ENCODE measurements at regions not wholly inside any gene's neighbourhood (a gene's known extent, or its start where the extent isn't known, plus 50 kb on each side); places are given as distances from the start of the nearest gene placed in this dataset.
"Not testable (repeated sequence)": the region's sequence is repeated elsewhere in the genome, so short reads cannot be mapped to it uniquely, and the experiment has no call there.

GRCh38 chr6:150485161-150485958 is 114.3 kb upstream of the PLEKHG1 start:
- no peak for DNase-seq
- Mint-ChIP-seq H3K9me3 (no peaks in the 10 kb centered on the region), H3K36me3 (no peaks in the 10 kb centered on the region), H3K27me3 (peaks cover 3% of the 10 kb centered on the region), H3K27ac (no peak overlapping the region), H3K4me3 (no peak overlapping the region), H3K4me1 (ENCODE audit: low read depth) (peaks cover 2% of the 10 kb centered on the region)
- intact Hi-C loops (cut with micrococcal nuclease): no loop called here
- ChIA-PET CTCF (no interaction called here), POLR2A (no interaction called here)

- peaks cover 8% of the 10 kb centered on the region for H3K4me1 Mint-ChIP-seq (ENCODE audit: low read depth)
- H3K27me3 Mint-ChIP-seq: no peaks in the 10 kb centered on the region
- no peak for DNase-seq
- no peaks in the 10 kb centered on the region for H3K36me3 Mint-ChIP-seq
- H3K27ac Mint-ChIP-seq: no peak overlapping the region
- ChIA-PET POLR2A (no interaction called here), CTCF (no interaction called here)
- H3K4me3 Mint-ChIP-seq: no peak overlapping the region
- intact Hi-C loops (cut with micrococcal nuclease): no loop called here
- no peaks in the 10 kb centered on the region for H3K9me3 Mint-ChIP-seq
These were observed 113.6 kb upstream of the PLEKHG1 start for GRCh38 chr6:150486048-150486447.

- no peak for DNase-seq
- Mint-ChIP-seq H3K9me3 (peaks cover 11% of the 10 kb centered on the region), H3K27ac (no peak overlapping the region), H3K36me3 (no peaks in the 10 kb centered on the region), H3K27me3 (no peaks in the 10 kb centered on the region), H3K4me1 (ENCODE audit: low read depth) (peaks cover 25% of the 10 kb centered on the region), H3K4me3 (no peak overlapping the region)
- ChIA-PET CTCF (interaction anchor here (1.0 to 2.1 kb wide), 6 partner anchors 72 to 410 kb away, joined by 3 to 12 read pairs (median 4); no protein-coding TSS in a partner anchor), POLR2A (interaction anchor here (0.9 kb wide), 1 partner anchor 110 kb away, joined by 3 read pairs; no protein-coding TSS in a partner anchor)
- intact Hi-C loops (cut with micrococcal nuclease): loop anchor here (2.0 to 5.0 kb wide), 3 partner anchors 73 to 496 kb away; no protein-coding TSS in a partner anchor
These were observed 109.1 kb upstream of the PLEKHG1 start for GRCh38 chr6:150490586-150490985.

- Mint-ChIP-seq H3K36me3 (no peaks in the 10 kb centered on the region), H3K27ac (peak overlapping the region; percentile 73), H3K4me1 (ENCODE audit: low read depth) (peaks cover 25% of the 10 kb centered on the region), H3K9me3 (peaks cover 11% of the 10 kb centered on the region), H3K27me3 (no peaks in the 10 kb centered on the region), H3K4me3 (no peak overlapping the region)
- CTCF ChIA-PET: interaction anchor here (1.0 to 2.1 kb wide), 6 partner anchors 71 to 410 kb away, joined by 3 to 12 read pairs (median 4); no protein-coding TSS in a partner anchor
- intact Hi-C loops (cut with micrococcal nuclease): loop anchor here (1.0 to 5.0 kb wide), 4 partner anchors 74 to 496 kb away; no protein-coding TSS in a partner anchor
- DNase-seq: peak; percentile 35
- POLR2A ChIA-PET: interaction anchor here (0.7 to 0.9 kb wide), 2 partner anchors 59 to 109 kb away, joined by 3 to 4 read pairs; no protein-coding TSS in a partner anchor
These were observed 108.4 kb upstream of the PLEKHG1 start for GRCh38 chr6:150491131-150491810.

- POLR2A ChIA-PET: interaction anchor here (0.7 kb wide), 1 partner anchor 59 kb away, joined by 4 read pairs; no protein-coding TSS in a partner anchor
- no peak overlapping the region for H3K27ac Mint-ChIP-seq
These were observed 107.9 kb upstream of the PLEKHG1 start for GRCh38 chr6:150491811-150492172.

GRCh38 chr6:150492507-150492906 is 107.2 kb upstream of the PLEKHG1 start:
- Mint-ChIP-seq H3K4me3 (no peak overlapping the region), H3K4me1 (ENCODE audit: low read depth) (peaks cover 25% of the 10 kb centered on the region), H3K36me3 (no peaks in the 10 kb centered on the region), H3K27me3 (no peaks in the 10 kb centered on the region), H3K27ac (no peak overlapping the region), H3K9me3 (peaks cover 11% of the 10 kb centered on the region)
- no peak for DNase-seq
- ChIA-PET POLR2A (no interaction called here), CTCF (no interaction called here)
- intact Hi-C loops (cut with micrococcal nuclease): loop anchor here (5.0 kb wide), 1 partner anchor 75 kb away; no protein-coding TSS in a partner anchor

More at GRCh38 chr6:150491811-150492172, 107.9 kb upstream of the PLEKHG1 start:
- Mint-ChIP-seq H3K9me3 (peaks cover 11% of the 10 kb centered on the region), H3K27me3 (no peaks in the 10 kb centered on the region), H3K4me3 (no peak overlapping the region), H3K4me1 (ENCODE audit: low read depth) (peaks cover 25% of the 10 kb centered on the region), H3K36me3 (no peaks in the 10 kb centered on the region)
- intact Hi-C loops (cut with micrococcal nuclease): loop anchor here (1.0 to 5.0 kb wide), 4 partner anchors 74 to 495 kb away; no protein-coding TSS in a partner anchor
- DNase-seq: no peak
- CTCF ChIA-PET: interaction anchor here (1.0 to 2.1 kb wide), 4 partner anchors 72 to 326 kb away, joined by 3 to 12 read pairs (median 6); no protein-coding TSS in a partner anchor

- ChIA-PET CTCF (no interaction called here), POLR2A (no interaction called here)
- Mint-ChIP-seq H3K36me3 (no peaks in the 10 kb centered on the region), H3K27ac (no peak overlapping the region), H3K4me3 (no peak overlapping the region), H3K9me3 (peaks cover 11% of the 10 kb centered on the region), H3K27me3 (no peaks in the 10 kb centered on the region), H3K4me1 (ENCODE audit: low read depth) (peaks cover 25% of the 10 kb centered on the region)
- intact Hi-C loops (cut with micrococcal nuclease): loop anchor here (5.0 kb wide), 1 partner anchor 76 kb away; no protein-coding TSS in a partner anchor
- DNase-seq: no peak
These were observed 106.7 kb upstream of the PLEKHG1 start for GRCh38 chr6:150492941-150493340.

GRCh38 chr6:150493552-150493951 is 106.1 kb upstream of the PLEKHG1 start:
- POLR2A ChIA-PET, DNase-seq, H3K4me3 Mint-ChIP-seq, H3K27me3 Mint-ChIP-seq, H3K27ac Mint-ChIP-seq, H3K36me3 Mint-ChIP-seq, CTCF ChIA-PET: not testable (repeated sequence)
- Mint-ChIP-seq H3K9me3 (peaks cover 11% of the 10 kb centered on the region), H3K4me1 (ENCODE audit: low read depth) (peaks cover 25% of the 10 kb centered on the region)
- intact Hi-C loops (cut with micrococcal nuclease): loop anchor here (5.0 kb wide), 1 partner anchor 76 kb away; no protein-coding TSS in a partner anchor

GRCh38 chr6:150494241-150494640 is 105.4 kb upstream of the PLEKHG1 start:
- H3K9me3 Mint-ChIP-seq: peaks cover 11% of the 10 kb centered on the region
- CTCF ChIA-PET: no interaction called here

GRCh38 chr6:150495126-150495525 is 104.6 kb upstream of the PLEKHG1 start:
- Mint-ChIP-seq H3K27ac (no peak overlapping the region), H3K4me3 (no peak overlapping the region), H3K36me3 (no peaks in the 10 kb centered on the region), H3K27me3 (peaks cover 2% of the 10 kb centered on the region), H3K4me1 (ENCODE audit: low read depth) (peaks cover 24% of the 10 kb centered on the region), H3K9me3 (peaks cover 11% of the 10 kb centered on the region)
- DNase-seq: no peak
- intact Hi-C loops (cut with micrococcal nuclease): no loop called here
- ChIA-PET CTCF (interaction anchor here (1.1 kb wide), 1 partner anchor 77 kb away, joined by 5 read pairs; no protein-coding TSS in a partner anchor), POLR2A (no interaction called here)

More at GRCh38 chr6:150494241-150494640, 105.4 kb upstream of the PLEKHG1 start:
- Mint-ChIP-seq H3K27ac (no peak overlapping the region), H3K4me1 (ENCODE audit: low read depth) (peaks cover 25% of the 10 kb centered on the region), H3K4me3 (no peak overlapping the region), H3K27me3 (peaks cover 2% of the 10 kb centered on the region), H3K36me3 (no peaks in the 10 kb centered on the region)
- DNase-seq: no peak
- POLR2A ChIA-PET: no interaction called here
- intact Hi-C loops (cut with micrococcal nuclease): loop anchor here (5.0 kb wide), 1 partner anchor 77 kb away; no protein-coding TSS in a partner anchor

GRCh38 chr6:150496629-150497028 is 103.1 kb upstream of the PLEKHG1 start:
- intact Hi-C loops (cut with micrococcal nuclease): no loop called here
- POLR2A ChIA-PET: no interaction called here
- CTCF ChIA-PET: no interaction called here

GRCh38 chr6:150499882-150500312 is 99.8 kb upstream of the PLEKHG1 start:
- H3K27me3 Mint-ChIP-seq: peaks cover 2% of the 10 kb centered on the region
- ChIA-PET CTCF (no interaction called here), POLR2A (no interaction called here)
- no peak overlapping the region for H3K4me3 Mint-ChIP-seq
- H3K36me3 Mint-ChIP-seq: no peaks in the 10 kb centered on the region
- H3K4me1 Mint-ChIP-seq (ENCODE audit: low read depth): no peaks in the 10 kb centered on the region
- H3K9me3 Mint-ChIP-seq: no peaks in the 10 kb centered on the region
- intact Hi-C loops (cut with micrococcal nuclease): no loop called here
- no peak overlapping the region for H3K27ac Mint-ChIP-seq
- DNase-seq: no peak

More at GRCh38 chr6:150496629-150497028, 103.1 kb upstream of the PLEKHG1 start:
- peaks cover 11% of the 10 kb centered on the region for H3K9me3 Mint-ChIP-seq
- H3K4me3 Mint-ChIP-seq: no peak overlapping the region
- H3K27me3 Mint-ChIP-seq: peaks cover 2% of the 10 kb centered on the region
- no peak for DNase-seq
- peaks cover 12% of the 10 kb centered on the region for H3K4me1 Mint-ChIP-seq (ENCODE audit: low read depth)
- no peak overlapping the region for H3K27ac Mint-ChIP-seq
- no peaks in the 10 kb centered on the region for H3K36me3 Mint-ChIP-seq
